ENCODE measurements at regions not wholly inside any gene's neighbourhood (a gene's known extent, or its start where the extent isn't known, plus 50 kb on each side); places are given as distances from the start of the nearest gene placed in this dataset.

GRCh38 chr11:92316106-92316809, 91.6 kb downstream of the FAT3 start:
- no peak for DNase-seq (ENCODE audit: low read depth, low spot score)
- in situ Hi-C loops (cut with HindIII; ENCODE audit: low sequenced_read_pairs), result no loop called here
- no peak for TF ChIP-seq CTCF (IDR thresholded peaks at IDR 0.05; ENCODE audit: low read depth, low read length)
- H3K4me3 ChIP-seq (ENCODE audit: low read depth, low read length), result no peak overlapping the region

GRCh38 chr11:92317222-92317621, 92.6 kb downstream of the FAT3 start:
- DNase-seq (ENCODE audit: low read depth, low spot score), result no peak
- no peak for TF ChIP-seq CTCF (IDR thresholded peaks at IDR 0.05; ENCODE audit: low read depth, low read length)
- no peak overlapping the region for H3K4me3 ChIP-seq (ENCODE audit: low read depth, low read length)
- in situ Hi-C loops (cut with HindIII; ENCODE audit: low sequenced_read_pairs), result no loop called here

GRCh38 chr11:92317721-92318120, 93.1 kb downstream of the FAT3 start:
- no peak for DNase-seq (ENCODE audit: low read depth, low spot score)
- TF ChIP-seq CTCF (IDR thresholded peaks at IDR 0.05; ENCODE audit: low read depth, low read length), result no peak
- in situ Hi-C loops (cut with HindIII; ENCODE audit: low sequenced_read_pairs), result no loop called here
- no peak overlapping the region for H3K4me3 ChIP-seq (ENCODE audit: low read depth, low read length)

GRCh38 chr11:92322225-92322624, 97.6 kb downstream of the FAT3 start:
- TF ChIP-seq CTCF (IDR thresholded peaks at IDR 0.05; ENCODE audit: low read depth, low read length), result no peak
- no peak overlapping the region for H3K4me3 ChIP-seq (ENCODE audit: low read depth, low read length)
- DNase-seq (ENCODE audit: low read depth, low spot score), result peak; percentile 51
- in situ Hi-C loops (cut with HindIII; ENCODE audit: low sequenced_read_pairs), result no loop called here

GRCh38 chr11:92324890-92325289, 100.3 kb downstream of the FAT3 start:
- no peak for DNase-seq (ENCODE audit: low read depth, low spot score)
- in situ Hi-C loops (cut with HindIII; ENCODE audit: low sequenced_read_pairs), result no loop called here

GRCh38 chr11:92325416-92325815, 100.8 kb downstream of the FAT3 start:
- TF ChIP-seq CTCF (IDR thresholded peaks at IDR 0.05; ENCODE audit: low read depth, low read length), result no peak
- no peak overlapping the region for H3K4me3 ChIP-seq (ENCODE audit: low read depth, low read length)
- DNase-seq (ENCODE audit: low read depth, low spot score), result no peak
- in situ Hi-C loops (cut with HindIII; ENCODE audit: low sequenced_read_pairs), result no loop called here

More at GRCh38 chr11:92324890-92325289, 100.3 kb downstream of the FAT3 start:
- H3K4me3 ChIP-seq (ENCODE audit: low read depth, low read length), result no peak overlapping the region
- TF ChIP-seq CTCF (IDR thresholded peaks at IDR 0.05; ENCODE audit: low read depth, low read length), result no peak

All from astrocyte of the spinal cord (primary cell).